ENCODE measurements at regions not wholly inside any gene's neighbourhood (a gene's known extent, or its start where the extent isn't known, plus 50 kb on each side); places are given as distances from the start of the nearest gene placed in this dataset.
A peak's percentile ranks its signal among the peaks of the same experiment; 100 is the strongest.

- Histone ChIP-seq H3K4me1 (ENCODE audit: insufficient read depth, low read length) (peaks cover 41% of the 10 kb centered on the region), H3K9me3 (ENCODE audit: low read depth, low read length) (no peaks in the 10 kb centered on the region), H3K27me3 (ENCODE audit: insufficient read depth, low read length) (no peaks in the 10 kb centered on the region), H3K4me3 (ENCODE audit: low read length) (peak overlapping the region; percentile 93)
Observed at GRCh38 chr14:106844608-106845285, 1318.4 kb downstream of the TMEM121 start.

- H3K4me3 ChIP-seq (ENCODE audit: low read length), result peak overlapping the region; percentile 93
- H3K27me3 ChIP-seq (ENCODE audit: insufficient read depth, low read length), result no peaks in the 10 kb centered on the region
- H3K9me3 ChIP-seq (ENCODE audit: low read depth, low read length), result no peaks in the 10 kb centered on the region
- peaks cover 44% of the 10 kb centered on the region for H3K4me1 ChIP-seq (ENCODE audit: insufficient read depth, low read length)
Observed at GRCh38 chr14:106845286-106846087, 1319.1 kb downstream of the TMEM121 start.

GRCh38 chr14:106846218-106846617 lies 1319.8 kb downstream of the TMEM121 start:
- Histone ChIP-seq H3K4me1 (ENCODE audit: insufficient read depth, low read length) (peaks cover 44% of the 10 kb centered on the region), H3K27me3 (ENCODE audit: insufficient read depth, low read length) (no peaks in the 10 kb centered on the region), H3K9me3 (ENCODE audit: low read depth, low read length) (no peaks in the 10 kb centered on the region), H3K4me3 (ENCODE audit: low read length) (no peak overlapping the region)

DNA sequence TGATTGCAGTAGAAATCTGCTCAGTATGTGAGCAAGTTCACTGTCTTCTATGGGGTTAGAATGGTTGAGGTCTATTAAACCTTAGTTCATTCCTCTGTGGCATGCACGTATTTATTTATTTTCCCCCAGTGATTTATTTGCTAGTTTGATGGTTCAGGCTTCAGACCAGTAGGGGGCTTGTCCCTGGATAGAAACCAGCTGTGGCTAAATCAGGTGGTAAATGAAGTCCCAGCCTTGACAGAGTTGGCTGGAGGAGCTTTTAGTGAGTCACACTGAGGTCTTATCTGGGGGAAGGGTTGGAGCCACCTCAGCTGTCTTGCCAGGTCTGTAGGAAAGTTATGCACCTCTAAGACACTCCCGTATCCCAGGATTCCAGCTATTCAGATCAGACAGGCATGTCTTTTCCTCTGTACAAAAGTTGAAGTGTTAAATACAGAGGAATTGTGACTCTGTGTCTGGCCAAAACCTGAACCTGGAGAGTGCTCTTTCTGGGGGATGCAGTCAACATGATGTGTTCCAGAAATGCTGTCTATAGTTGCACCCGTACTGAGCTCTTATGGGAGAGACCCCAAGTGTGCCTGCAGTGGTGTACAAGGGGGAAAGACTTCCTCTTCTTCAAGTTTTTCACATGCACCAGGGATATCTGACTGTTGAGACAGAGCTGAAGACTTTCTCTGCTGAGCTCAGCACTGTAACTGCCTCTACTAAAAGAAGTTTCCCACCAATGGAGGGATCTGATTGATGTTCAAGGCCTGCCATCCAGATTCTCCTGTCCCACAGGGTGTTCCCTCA lies 1322.1 kb downstream of the TMEM121 start:
- Histone ChIP-seq H3K4me3 (ENCODE audit: low read length) (no peak overlapping the region), H3K27me3 (ENCODE audit: insufficient read depth, low read length) (no peaks in the 10 kb centered on the region), H3K9me3 (ENCODE audit: low read depth, low read length) (no peaks in the 10 kb centered on the region), H3K4me1 (ENCODE audit: insufficient read depth, low read length) (peaks cover 36% of the 10 kb centered on the region)

- H3K27me3 ChIP-seq (ENCODE audit: insufficient read depth, low read length), result no peaks in the 10 kb centered on the region
- peaks cover 24% of the 10 kb centered on the region for H3K4me1 ChIP-seq (ENCODE audit: insufficient read depth, low read length)
- peak overlapping the region; percentile 43 for H3K4me3 ChIP-seq (ENCODE audit: low read length)
- H3K9me3 ChIP-seq (ENCODE audit: low read depth, low read length), result no peaks in the 10 kb centered on the region
Observed at GRCh38 chr14:106850913-106851825, 1324.8 kb downstream of the TMEM121 start.

- H3K4me1 ChIP-seq (ENCODE audit: insufficient read depth, low read length), result peaks cover 22% of the 10 kb centered on the region
- H3K4me3 ChIP-seq (ENCODE audit: low read length), result no peak overlapping the region
- no peaks in the 10 kb centered on the region for H3K9me3 ChIP-seq (ENCODE audit: low read depth, low read length)
- peaks cover 6% of the 10 kb centered on the region for H3K27me3 ChIP-seq (ENCODE audit: insufficient read depth, low read length)
Observed at GRCh38 chr14:106872611-106873446, 1346.4 kb downstream of the TMEM121 start.

- H3K27me3 ChIP-seq (ENCODE audit: insufficient read depth, low read length), result peaks cover 6% of the 10 kb centered on the region
- H3K9me3 ChIP-seq (ENCODE audit: low read depth, low read length), result no peaks in the 10 kb centered on the region
- H3K4me1 ChIP-seq (ENCODE audit: insufficient read depth, low read length), result peaks cover 22% of the 10 kb centered on the region
- no peak overlapping the region for H3K4me3 ChIP-seq (ENCODE audit: low read length)
Observed at GRCh38 chr14:106874350-106874749, 1348.0 kb downstream of the TMEM121 start.

DNA sequence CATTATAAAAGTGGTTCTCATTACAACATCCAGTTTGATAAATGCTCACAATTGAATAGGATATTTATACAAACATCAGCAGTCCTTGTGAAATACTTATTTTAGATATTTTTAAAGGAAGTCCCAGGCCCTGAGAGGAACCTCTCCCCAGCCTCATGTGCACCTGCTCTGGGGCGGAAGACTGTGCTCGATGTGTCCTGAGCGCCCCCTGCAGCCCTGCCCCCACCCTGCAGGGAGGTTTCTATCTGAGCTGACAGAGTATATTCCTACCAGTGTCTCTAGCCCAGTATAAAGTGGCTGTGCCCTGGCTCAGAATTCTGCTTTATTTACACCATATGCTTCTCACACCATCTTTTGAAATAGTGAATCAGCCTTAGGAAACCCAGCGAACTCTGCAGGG lies 1349.1 kb downstream of the TMEM121 start:
- H3K4me1 ChIP-seq (ENCODE audit: insufficient read depth, low read length), result peaks cover 22% of the 10 kb centered on the region
- H3K9me3 ChIP-seq (ENCODE audit: low read depth, low read length), result no peaks in the 10 kb centered on the region
- H3K4me3 ChIP-seq (ENCODE audit: low read length), result no peak overlapping the region
- peaks cover 6% of the 10 kb centered on the region for H3K27me3 ChIP-seq (ENCODE audit: insufficient read depth, low read length)

- Histone ChIP-seq H3K27me3 (ENCODE audit: insufficient read depth, low read length) (peaks cover 6% of the 10 kb centered on the region), H3K9me3 (ENCODE audit: low read depth, low read length) (no peaks in the 10 kb centered on the region), H3K4me3 (ENCODE audit: low read length) (no peak overlapping the region), H3K4me1 (ENCODE audit: insufficient read depth, low read length) (peaks cover 22% of the 10 kb centered on the region)
Observed at GRCh38 chr14:106876711-106877110, 1350.3 kb downstream of the TMEM121 start.

DNA sequence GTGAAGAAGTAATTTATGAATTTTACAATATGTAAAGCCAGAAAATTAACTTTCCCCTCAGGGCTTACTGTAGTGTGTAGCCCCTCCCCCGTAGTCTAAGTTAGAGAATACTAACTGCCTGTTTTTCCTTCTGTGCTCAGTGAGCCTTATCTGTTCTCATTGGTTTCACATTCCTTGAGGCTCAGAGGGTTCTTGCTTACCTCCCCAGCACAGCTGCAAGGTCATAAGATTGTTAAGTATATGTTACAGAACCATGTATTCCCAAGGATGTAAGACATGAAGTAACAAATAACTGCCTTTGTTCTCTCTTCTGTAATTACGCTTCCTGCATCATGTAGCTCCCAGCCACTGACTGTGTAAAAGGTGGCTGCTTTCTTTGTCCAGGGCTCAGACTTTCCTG lies 1351.1 kb downstream of the TMEM121 start:
- H3K4me1 ChIP-seq (ENCODE audit: insufficient read depth, low read length), result peaks cover 22% of the 10 kb centered on the region
- peaks cover 6% of the 10 kb centered on the region for H3K27me3 ChIP-seq (ENCODE audit: insufficient read depth, low read length)

GRCh38 chr14:106879241-106879640 lies 1352.9 kb downstream of the TMEM121 start:
- no peak overlapping the region for H3K4me3 ChIP-seq (ENCODE audit: low read length)
- peaks cover 11% of the 10 kb centered on the region for H3K4me1 ChIP-seq (ENCODE audit: insufficient read depth, low read length)
- H3K9me3 ChIP-seq (ENCODE audit: low read depth, low read length), result no peaks in the 10 kb centered on the region
- peaks cover 6% of the 10 kb centered on the region for H3K27me3 ChIP-seq (ENCODE audit: insufficient read depth, low read length)

More for the DNA sequence above, 1351.1 kb downstream of the TMEM121 start:
- Histone ChIP-seq H3K4me3 (ENCODE audit: low read length) (no peak overlapping the region), H3K9me3 (ENCODE audit: low read depth, low read length) (no peaks in the 10 kb centered on the region)

DNA sequence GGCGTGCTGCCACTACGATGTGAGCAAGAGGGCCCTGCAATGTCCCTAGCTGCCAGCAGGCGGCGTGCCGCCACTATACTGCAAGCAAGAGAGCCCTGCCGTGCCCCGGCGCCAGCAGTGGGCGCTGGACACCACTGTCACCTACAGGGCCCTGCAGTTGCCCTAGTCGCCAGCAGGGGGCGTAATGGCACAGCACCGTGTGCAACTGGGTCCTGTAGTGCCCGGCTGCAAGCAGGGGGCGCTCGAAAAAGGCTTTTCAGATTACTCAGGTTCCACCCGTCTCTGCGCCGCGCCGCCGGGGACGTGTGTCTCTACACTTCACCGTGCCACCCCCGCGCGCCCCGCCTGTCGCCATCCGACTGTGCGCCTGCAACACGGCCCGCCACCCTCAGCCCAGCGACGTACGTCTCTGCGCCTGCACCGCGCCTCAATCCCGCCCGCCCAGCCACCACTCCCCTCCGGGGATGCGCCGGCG lies 1356.9 kb downstream of the TMEM121 start:
- Histone ChIP-seq H3K9me3 (ENCODE audit: low read depth, low read length) (no peaks in the 10 kb centered on the region), H3K4me1 (ENCODE audit: insufficient read depth, low read length) (no peaks in the 10 kb centered on the region), H3K27me3 (ENCODE audit: insufficient read depth, low read length) (no peaks in the 10 kb centered on the region), H3K4me3 (ENCODE audit: low read length) (no peak overlapping the region)

All from mononuclear cell (primary cell).